ENCODE measurements at regions not wholly inside any gene's neighbourhood (a gene's known extent, or its start where the extent isn't known, plus 50 kb on each side); places are given as distances from the start of the nearest gene placed in this dataset.
"Not testable (repeated sequence)": the region's sequence is repeated elsewhere in the genome, so short reads cannot be mapped to it uniquely, and the experiment has no call there.

- Histone ChIP-seq H3K9me3 (no peaks in the 10 kb centered on the region), H3K27ac (peak overlapping the region in 1 of 2 donors; percentile 14), H3K4me1 (no peaks in the 10 kb centered on the region), H3K36me3 (no peaks in the 10 kb centered on the region), H3K27me3 (peaks cover 0 to 24% of the 10 kb centered on the region in 2 donors), H3K4me3 (no peak overlapping the region)
- no peak for TF ChIP-seq POLR2A (IDR thresholded peaks at IDR 0.05)
- TF ChIP-seq, protein P1, sequence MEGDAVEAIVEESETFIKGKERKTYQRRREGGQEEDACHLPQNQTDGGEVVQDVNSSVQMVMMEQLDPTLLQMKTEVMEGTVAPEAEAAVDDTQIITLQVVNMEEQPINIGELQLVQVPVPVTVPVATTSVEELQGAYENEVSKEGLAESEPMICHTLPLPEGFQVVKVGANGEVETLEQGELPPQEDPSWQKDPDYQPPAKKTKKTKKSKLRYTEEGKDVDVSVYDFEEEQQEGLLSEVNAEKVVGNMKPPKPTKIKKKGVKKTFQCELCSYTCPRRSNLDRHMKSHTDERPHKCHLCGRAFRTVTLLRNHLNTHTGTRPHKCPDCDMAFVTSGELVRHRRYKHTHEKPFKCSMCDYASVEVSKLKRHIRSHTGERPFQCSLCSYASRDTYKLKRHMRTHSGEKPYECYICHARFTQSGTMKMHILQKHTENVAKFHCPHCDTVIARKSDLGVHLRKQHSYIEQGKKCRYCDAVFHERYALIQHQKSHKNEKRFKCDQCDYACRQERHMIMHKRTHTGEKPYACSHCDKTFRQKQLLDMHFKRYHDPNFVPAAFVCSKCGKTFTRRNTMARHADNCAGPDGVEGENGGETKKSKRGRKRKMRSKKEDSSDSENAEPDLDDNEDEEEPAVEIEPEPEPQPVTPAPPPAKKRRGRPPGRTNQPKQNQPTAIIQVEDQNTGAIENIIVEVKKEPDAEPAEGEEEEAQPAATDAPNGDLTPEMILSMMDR (IDR thresholded peaks at IDR 0.05), result no peak
- DNase-seq, result no peak
- intact Hi-C loops (cut with DNase I; ENCODE audit: low total_unique reads), result no loop called here
Measured at GRCh38 chr4:1568855-1569460, 115.2 kb downstream of the FAM53A start.

- DNase-seq, result no peak
- H3K27ac ChIP-seq, result no peak overlapping the region
- H3K36me3 ChIP-seq, result no peaks in the 10 kb centered on the region
- peaks cover 0 to 27% of the 10 kb centered on the region in 2 donors for H3K27me3 ChIP-seq
- no peak for TF ChIP-seq POLR2A (IDR thresholded peaks at IDR 0.05)
- TF ChIP-seq, protein P1 (IDR thresholded peaks at IDR 0.05), result no peak
- H3K4me3 ChIP-seq, result no peak overlapping the region
- no peaks in the 10 kb centered on the region for H3K9me3 ChIP-seq
- intact Hi-C loops (cut with DNase I; ENCODE audit: low total_unique reads), result no loop called here
- no peaks in the 10 kb centered on the region for H3K4me1 ChIP-seq
Measured at GRCh38 chr4:1567808-1568581, 116.1 kb downstream of the FAM53A start.

- DNase-seq, result no peak
- Histone ChIP-seq H3K27ac (no peak overlapping the region), H3K27me3 (peaks cover 0 to 27% of the 10 kb centered on the region in 2 donors), H3K4me3 (no peak overlapping the region), H3K36me3 (no peaks in the 10 kb centered on the region), H3K4me1 (no peaks in the 10 kb centered on the region), H3K9me3 (no peaks in the 10 kb centered on the region)
- no peak for TF ChIP-seq POLR2A (IDR thresholded peaks at IDR 0.05)
- TF ChIP-seq, protein P1 (IDR thresholded peaks at IDR 0.05), result no peak
- intact Hi-C loops (cut with DNase I; ENCODE audit: low total_unique reads), result no loop called here
Measured at GRCh38 chr4:1567519-1567807, 116.7 kb downstream of the FAM53A start.

DNA sequence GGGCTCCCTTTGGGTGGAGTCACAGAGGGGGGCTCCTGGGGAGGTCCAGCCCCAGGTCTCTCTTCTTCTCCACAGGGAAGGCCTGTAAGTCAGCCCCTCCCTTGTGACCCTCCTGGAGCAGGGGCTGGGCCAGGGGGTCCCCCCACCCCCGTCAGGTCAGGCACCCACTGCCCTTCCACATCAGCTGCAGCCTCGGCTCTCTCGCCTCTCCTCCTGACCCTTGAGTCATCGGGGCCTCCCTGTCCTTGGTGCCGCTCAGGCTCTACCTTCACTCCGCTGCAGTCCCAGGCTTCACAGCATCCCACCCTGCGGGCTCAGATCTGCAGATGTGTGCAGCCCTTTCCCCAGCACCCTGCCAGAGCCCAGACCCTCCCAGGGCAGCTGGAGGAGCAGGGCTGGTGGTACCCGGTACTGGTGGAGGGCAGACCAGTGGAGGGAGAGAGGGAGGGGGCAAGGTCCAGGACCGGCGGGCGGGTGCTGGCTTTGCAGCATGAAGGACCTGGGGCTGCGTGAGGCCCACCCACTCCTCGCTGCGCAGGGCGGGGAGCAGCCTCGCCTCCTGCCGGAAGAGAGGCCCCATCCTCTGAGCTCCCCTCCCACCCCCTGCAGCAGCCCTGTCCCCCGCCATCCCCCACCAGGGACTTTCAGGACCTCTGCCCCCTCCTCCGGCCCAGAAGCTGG lies 117.1 kb downstream of the FAM53A start:
- DNase-seq, result no peak
- no peaks in the 10 kb centered on the region for H3K36me3 ChIP-seq
- H3K4me3 ChIP-seq, result no peak overlapping the region
- TF ChIP-seq POLR2A (IDR thresholded peaks at IDR 0.05), result no peak
- TF ChIP-seq, protein P1 (IDR thresholded peaks at IDR 0.05), result no peak
- intact Hi-C loops (cut with DNase I; ENCODE audit: low total_unique reads), result no loop called here
- no peaks in the 10 kb centered on the region for H3K4me1 ChIP-seq
- H3K9me3 ChIP-seq, result no peaks in the 10 kb centered on the region
- no peak overlapping the region for H3K27ac ChIP-seq
- H3K27me3 ChIP-seq, result peaks cover 0 to 27% of the 10 kb centered on the region in 2 donors

GRCh38 chr4:1566301-1566837 lies 117.7 kb downstream of the FAM53A start:
- H3K27me3 ChIP-seq, result peaks cover 0 to 27% of the 10 kb centered on the region in 2 donors
- intact Hi-C loops (cut with DNase I; ENCODE audit: low total_unique reads); H3K9me3 ChIP-seq; H3K4me3 ChIP-seq; H3K27ac ChIP-seq; DNase-seq; H3K36me3 ChIP-seq; H3K4me1 ChIP-seq: not testable (repeated sequence)

Measured in uterus (tissue), 3 donors.